Mesendoderm (in vitro differentiated cells): ENCODE measurements at regions not wholly inside any gene's neighbourhood (a gene's known extent, or its start where the extent isn't known, plus 50 kb on each side); places are given as distances from the start of the nearest gene placed in this dataset.
"Not testable (repeated sequence)": the region's sequence is repeated elsewhere in the genome, so short reads cannot be mapped to it uniquely, and the experiment has no call there.

Source experiments
- DNase-seq: peaks from one replicate; pipeline ENCODE4 v3.0.0; 2013
- H2AK5ac ChIP-seq: 2 replicates; pipeline ENCODE4 v1.6.1; 2013; ENCODE audit warnings: low read length, inconsistent platforms
- H2BK120ac ChIP-seq: 2 replicates; pipeline ENCODE4 v1.6.1; 2013; ENCODE audit warnings: low read depth, mild to moderate bottlenecking, low read length, moderate library complexity, mixed read lengths
- H2BK15ac ChIP-seq: replicated peaks from 2 replicates; pipeline ENCODE4 v1.6.1; 2013; ENCODE audit warnings: low read depth, mild to moderate bottlenecking, moderate library complexity
- H2BK5ac ChIP-seq: 2 replicates; pipeline ENCODE4 v1.6.1; 2013; ENCODE audit warnings: low read length, inconsistent platforms
- H3K18ac ChIP-seq: 2 replicates; pipeline ENCODE4 v1.6.1; 2013; ENCODE audit warnings: mild to moderate bottlenecking, low read length, mixed read lengths
- H3K23ac ChIP-seq: one replicate; pipeline ENCODE4 v1.6.1; 2013; ENCODE audit warnings: low read length
- H3K27ac ChIP-seq: 2 replicates; pipeline ENCODE4 v1.5.1; 2013; ENCODE audit warnings: low read depth, mild to moderate bottlenecking, inconsistent platforms, low read length, moderate library complexity
- H3K27me3 ChIP-seq: 2 replicates; pipeline ENCODE4 v1.6.1; 2013; ENCODE audit warnings: low read length, control low read depth, mild to moderate bottlenecking, inconsistent platforms; ENCODE audit not compliant: insufficient read depth, poor library complexity
- H3K36me3 ChIP-seq: 2 replicates; pipeline ENCODE4 v1.6.1; 2013; ENCODE audit warnings: low read length, inconsistent platforms; ENCODE audit not compliant: control insufficient read depth, insufficient read depth
- H3K4ac ChIP-seq: one replicate; pipeline ENCODE4 v1.6.1; 2013; ENCODE audit warnings: low read depth, mild to moderate bottlenecking, low read length, moderate library complexity
- H3K4me1 ChIP-seq: 2 replicates; pipeline ENCODE4 v1.6.1; 2013; ENCODE audit warnings: low read depth, low read length, inconsistent platforms; ENCODE audit not compliant: control insufficient read depth
- H3K4me2 ChIP-seq: 2 replicates; pipeline ENCODE4 v1.6.1; 2013; ENCODE audit warnings: low read length
- H3K4me3 ChIP-seq: 2 replicates; pipeline ENCODE4 v1.5.1; 2013; ENCODE audit warnings: mild to moderate bottlenecking, low read length
- H3K56ac ChIP-seq: one replicate; pipeline ENCODE4 v1.6.1; 2013; ENCODE audit warnings: low read length
- H3K79me1 ChIP-seq: 2 replicates; pipeline ENCODE4 v1.6.1; 2013; ENCODE audit warnings: low read length, inconsistent platforms
- H3K79me2 ChIP-seq: 2 replicates; pipeline ENCODE4 v1.6.1; 2013; ENCODE audit warnings: mild to moderate bottlenecking, low read length; ENCODE audit not compliant: control insufficient read depth, insufficient read depth
- H3K9ac ChIP-seq: 2 replicates; pipeline ENCODE4 v1.6.1; 2013; ENCODE audit warnings: low read length, inconsistent platforms
- H4K5ac ChIP-seq: one replicate; pipeline ENCODE4 v1.6.1; 2013; ENCODE audit warnings: low read length
- H4K8ac ChIP-seq: one replicate; pipeline ENCODE4 v1.6.1; 2013; ENCODE audit warnings: low read depth, mild to moderate bottlenecking, control low read depth, low read length, moderate library complexity
- WGBS: extraction: QIAGEN DNeasy Blood & Tissue Kit; methylation state at CpG from one replicate; pipeline ENCODE4 v1.1.7; 2013; ENCODE audit warnings: low lambda C conversion rate, missing lambda C conversion rate; ENCODE audit not compliant: insufficient coverage; ENCODE audit errors: extremely low coverage; 5-methylcytosine and 5-hydroxymethylcytosine counted together

GRCh38 chr1:163583661-163584181, 262.0 kb downstream of the NUF2 start:
- WGBS, result no CpG with 5 or more reads among the region's 4 CpGs
- Histone ChIP-seq H3K27me3 (no peaks in the 10 kb centered on the region), H3K56ac (no peak overlapping the region), H3K4me2 (no peak overlapping the region), H2BK120ac (no peak overlapping the region), H2AK5ac (no peak overlapping the region), H3K4me3 (no peak overlapping the region), H3K4me1 (peaks cover 4% of the 10 kb centered on the region), H3K9ac (no peak overlapping the region), H3K79me1 (no peaks in the 10 kb centered on the region), H3K4ac (no peak overlapping the region), H3K79me2 (no peaks in the 10 kb centered on the region), H3K23ac (no peak overlapping the region), H4K8ac (no peak overlapping the region), H3K18ac (peak overlapping the region; percentile 39), H3K27ac (no peak overlapping the region), H2BK15ac (no peak overlapping the region), H2BK5ac (no peak overlapping the region), H4K5ac (no peak overlapping the region), H3K36me3 (no peaks in the 10 kb centered on the region)
- DNase-seq, result no peak

GRCh38 chr1:163585796-163586195, 264.0 kb downstream of the NUF2 start:
- Histone ChIP-seq H2AK5ac (peak overlapping the region; percentile 54), H3K36me3 (no peaks in the 10 kb centered on the region), H2BK5ac (peak overlapping the region; percentile 84), H3K18ac (no peak overlapping the region), H3K4me1 (peaks cover 4% of the 10 kb centered on the region), H3K27ac (no peak overlapping the region), H3K56ac (peak overlapping the region; percentile 63), H2BK15ac (no peak overlapping the region), H3K9ac (no peak overlapping the region), H4K8ac (no peak overlapping the region), H2BK120ac (peak overlapping the region; percentile 90), H3K4me2 (no peak overlapping the region), H3K79me1 (no peaks in the 10 kb centered on the region), H3K4me3 (no peak overlapping the region), H4K5ac (peak overlapping the region; percentile 22), H3K27me3 (no peaks in the 10 kb centered on the region), H3K23ac (no peak overlapping the region), H3K79me2 (no peaks in the 10 kb centered on the region), H3K4ac (no peak overlapping the region)
- WGBS, result no CpG with 5 or more reads among the region's 3 CpGs
- no peak for DNase-seq

GRCh38 chr1:163588796-163589195, 267.0 kb downstream of the NUF2 start:
- H3K18ac ChIP-seq, result peak overlapping the region; percentile 96
- H4K5ac ChIP-seq, result no peak overlapping the region
- no peaks in the 10 kb centered on the region for H3K27me3 ChIP-seq
- DNase-seq, result no peak
- H2BK5ac ChIP-seq, result peak overlapping the region; percentile 88
- no peaks in the 10 kb centered on the region for H3K79me1 ChIP-seq
- H3K36me3 ChIP-seq, result no peaks in the 10 kb centered on the region
- peak overlapping the region; percentile 96 for H2BK15ac ChIP-seq
- no peak overlapping the region for H3K4me3 ChIP-seq
- peak overlapping the region; percentile 98 for H2BK120ac ChIP-seq
- peaks cover 6% of the 10 kb centered on the region for H3K4me1 ChIP-seq
- H3K56ac ChIP-seq, result peak overlapping the region; percentile 50
- H3K9ac ChIP-seq, result no peak overlapping the region
- H3K4me2 ChIP-seq, result no peak overlapping the region
- H3K27ac ChIP-seq, result no peak overlapping the region
- no peak overlapping the region for H3K23ac ChIP-seq
- no peak overlapping the region for H3K4ac ChIP-seq
- no peak overlapping the region for H2AK5ac ChIP-seq
- no CpG with 5 or more reads among the region's 2 CpGs for WGBS
- H4K8ac ChIP-seq, result no peak overlapping the region
- H3K79me2 ChIP-seq, result no peaks in the 10 kb centered on the region

- peak overlapping the region; percentile 3 for H2BK15ac ChIP-seq
- H3K79me1 ChIP-seq, result no peaks in the 10 kb centered on the region
- H3K27ac ChIP-seq, result no peak overlapping the region
- H4K5ac ChIP-seq, result no peak overlapping the region
- H4K8ac ChIP-seq, result no peak overlapping the region
- H2BK5ac ChIP-seq, result peak overlapping the region; percentile 44
- H3K9ac ChIP-seq, result no peak overlapping the region
- H3K4me2 ChIP-seq, result no peak overlapping the region
- no peak overlapping the region for H2AK5ac ChIP-seq
- H3K27me3 ChIP-seq, result no peaks in the 10 kb centered on the region
- no peak overlapping the region for H2BK120ac ChIP-seq
- H3K23ac ChIP-seq, result no peak overlapping the region
- no peaks in the 10 kb centered on the region for H3K36me3 ChIP-seq
- no CpG with 5 or more reads among the region's 2 CpGs for WGBS
- peak overlapping the region; percentile 32 for H3K18ac ChIP-seq
- H3K4me1 ChIP-seq, result peaks cover 6% of the 10 kb centered on the region
- DNase-seq, result no peak
- H3K4me3 ChIP-seq, result no peak overlapping the region
- H3K79me2 ChIP-seq, result no peaks in the 10 kb centered on the region
- no peak overlapping the region for H3K56ac ChIP-seq
- H3K4ac ChIP-seq, result peak overlapping the region; percentile 86
Observed at GRCh38 chr1:163589735-163590134, 268.0 kb downstream of the NUF2 start.

- H2BK5ac ChIP-seq, H3K36me3 ChIP-seq, H3K27ac ChIP-seq, H2BK15ac ChIP-seq, H3K4ac ChIP-seq, H2AK5ac ChIP-seq, H3K27me3 ChIP-seq, H3K56ac ChIP-seq, H3K4me2 ChIP-seq, H3K4me3 ChIP-seq, H3K79me1 ChIP-seq, H3K9ac ChIP-seq, H3K4me1 ChIP-seq, H4K5ac ChIP-seq, H3K79me2 ChIP-seq, H4K8ac ChIP-seq, H3K23ac ChIP-seq, H3K18ac ChIP-seq, H2BK120ac ChIP-seq: not testable (repeated sequence)
- DNase-seq, result peak; percentile 80
- WGBS, result no CpG with 5 or more reads among the region's 2 CpGs
Observed at GRCh38 chr1:163591131-163591530, 269.4 kb downstream of the NUF2 start.

- not testable (repeated sequence) for H3K4me1 ChIP-seq, H3K18ac ChIP-seq, H2AK5ac ChIP-seq, H3K56ac ChIP-seq, H3K36me3 ChIP-seq, H3K4ac ChIP-seq, H4K8ac ChIP-seq, H3K27me3 ChIP-seq, H3K79me2 ChIP-seq, H3K79me1 ChIP-seq, H3K4me3 ChIP-seq, H2BK5ac ChIP-seq, H3K4me2 ChIP-seq, H4K5ac ChIP-seq, H2BK120ac ChIP-seq, H3K23ac ChIP-seq, H2BK15ac ChIP-seq, H3K9ac ChIP-seq
- peak overlapping the region; percentile 18 for H3K27ac ChIP-seq
- no CpG with 5 or more reads among the region's 3 CpGs for WGBS
- peak; percentile 62 for DNase-seq
Observed at GRCh38 chr1:163592623-163593022, 270.9 kb downstream of the NUF2 start.
